CD4-positive, alpha-beta T cell treated with Interleukin-17A for 1 hour (primary cell): ENCODE measurements at regions not wholly inside any gene's neighbourhood (a gene's known extent, or its start where the extent isn't known, plus 50 kb on each side); places are given as distances from the start of the nearest gene placed in this dataset.

ENCODE experiments used
- DNase-seq: peaks from one replicate; pipeline ENCODE4 v3.0.0-alpha.2; 2020

DNA sequence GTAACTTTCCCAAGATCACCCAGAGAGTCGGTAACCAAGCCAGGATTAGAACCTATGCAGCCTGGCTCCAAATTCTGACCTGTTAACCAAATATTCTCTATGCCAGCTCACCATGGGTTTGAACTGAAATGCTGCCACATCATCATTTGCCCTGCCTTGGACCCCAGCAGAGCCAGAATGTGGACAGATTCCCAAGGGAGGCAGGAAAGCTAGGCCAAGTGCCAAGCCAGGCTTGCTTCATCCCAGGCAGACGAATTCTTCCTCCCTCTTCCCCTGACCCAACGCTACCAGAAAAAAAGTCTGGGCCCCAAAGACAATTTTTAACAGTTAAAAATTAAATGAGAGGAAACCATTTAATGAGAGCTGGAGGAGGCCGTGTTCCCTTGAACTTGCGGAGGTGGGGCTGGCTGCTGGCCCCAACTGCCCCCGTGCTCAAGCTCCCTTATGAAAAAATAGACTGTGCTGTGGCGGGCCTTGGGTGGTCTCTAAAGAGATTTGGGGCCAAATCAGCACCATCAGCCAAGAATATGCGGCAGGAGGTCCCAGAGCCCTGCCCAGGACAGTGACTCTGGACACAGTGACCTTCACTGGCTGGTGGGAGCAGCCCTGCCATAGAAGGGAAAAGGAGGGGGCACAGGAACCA is 184.1 kb upstream of the SYT13 start:
- DNase-seq: no peak

DNA sequence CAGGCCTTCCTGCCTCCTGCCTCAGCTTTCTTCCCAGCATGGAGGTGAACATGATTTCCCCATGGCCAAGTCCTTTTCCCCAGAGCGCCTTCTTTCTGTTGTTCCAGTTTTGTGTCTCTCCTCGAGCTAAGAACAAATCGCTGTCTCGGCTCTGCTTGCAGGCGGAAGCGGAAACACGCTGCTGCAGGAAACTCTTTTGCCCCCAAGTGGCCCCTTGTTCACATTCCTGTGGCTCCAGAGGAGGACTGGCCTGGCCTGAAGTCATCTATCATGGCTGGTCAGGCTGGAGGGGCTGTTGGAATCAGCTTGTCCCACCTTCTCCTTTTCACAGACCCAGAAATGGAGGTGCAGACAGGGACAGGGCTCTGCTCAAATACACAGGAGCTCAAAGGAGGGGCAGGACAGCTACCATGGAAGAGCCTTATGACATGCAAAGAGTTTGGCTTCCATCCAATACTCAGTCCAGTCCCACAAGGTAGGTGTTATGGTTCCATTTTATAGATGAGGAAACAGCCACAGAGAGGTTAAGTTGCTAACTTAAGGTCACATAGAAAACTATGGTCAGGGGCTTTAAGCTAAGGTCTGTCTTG is 182.2 kb upstream of the SYT13 start:
- DNase-seq: no peak

DNA sequence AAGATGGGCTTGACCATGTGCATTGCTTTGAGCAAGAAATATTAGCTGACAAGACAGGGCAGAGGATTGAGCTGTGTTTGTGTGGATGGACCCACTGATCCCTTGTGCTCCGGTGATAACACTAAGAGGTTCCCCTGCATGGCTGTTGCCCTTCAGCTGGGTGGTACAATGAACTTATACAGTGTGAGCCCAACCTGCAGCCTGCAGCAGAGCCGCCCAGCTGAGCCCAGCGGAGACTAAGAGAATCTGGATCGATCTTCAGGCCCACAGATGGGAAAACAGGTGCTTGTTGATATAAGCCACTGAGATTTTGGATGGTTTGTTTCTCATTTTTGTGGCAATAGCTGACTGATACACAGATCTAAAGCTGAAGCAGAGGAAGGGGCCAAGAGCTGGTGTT is 177.4 kb upstream of the SYT13 start:
- no peak for DNase-seq

DNA sequence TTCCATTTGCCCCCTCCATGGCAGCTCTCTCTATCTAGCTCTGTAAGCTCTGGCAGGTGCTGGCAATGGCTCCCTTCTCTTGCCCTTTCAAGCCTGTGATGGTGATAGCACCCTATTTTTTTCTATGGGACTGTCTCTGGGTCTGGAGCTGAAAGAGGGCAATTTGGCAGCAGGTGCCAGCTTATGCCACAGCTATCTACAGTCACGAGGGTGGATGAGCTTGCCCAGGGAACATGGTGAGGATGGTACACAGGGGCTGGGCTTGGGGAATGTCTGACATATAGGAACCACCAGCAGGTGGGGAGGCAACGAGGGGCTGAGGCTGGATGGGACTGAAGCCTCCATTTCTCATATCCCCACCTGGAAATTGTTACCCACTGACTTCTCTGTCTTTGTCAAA is 175.4 kb upstream of the SYT13 start:
- no peak for DNase-seq

DNA sequence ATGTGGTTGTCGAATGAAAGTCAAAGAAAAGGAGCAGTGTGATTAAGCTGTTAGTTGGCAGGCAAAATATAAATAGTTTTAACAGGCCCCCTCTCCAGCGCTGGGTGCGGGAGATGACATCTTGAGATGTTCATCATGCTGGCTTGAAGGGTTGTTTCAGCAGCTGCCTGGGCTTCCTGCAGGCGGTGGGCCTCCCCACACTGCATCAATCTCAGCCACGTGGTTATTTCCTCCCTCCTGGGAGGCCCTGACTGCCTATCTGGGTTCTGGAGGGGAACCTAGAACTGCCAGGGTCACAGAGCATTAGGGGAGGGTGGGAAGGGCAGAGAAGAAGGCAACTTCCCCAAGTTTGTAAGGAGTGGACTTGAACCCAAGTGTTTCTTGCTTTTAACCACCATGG is 173.3 kb upstream of the SYT13 start:
- DNase-seq: no peak

DNA sequence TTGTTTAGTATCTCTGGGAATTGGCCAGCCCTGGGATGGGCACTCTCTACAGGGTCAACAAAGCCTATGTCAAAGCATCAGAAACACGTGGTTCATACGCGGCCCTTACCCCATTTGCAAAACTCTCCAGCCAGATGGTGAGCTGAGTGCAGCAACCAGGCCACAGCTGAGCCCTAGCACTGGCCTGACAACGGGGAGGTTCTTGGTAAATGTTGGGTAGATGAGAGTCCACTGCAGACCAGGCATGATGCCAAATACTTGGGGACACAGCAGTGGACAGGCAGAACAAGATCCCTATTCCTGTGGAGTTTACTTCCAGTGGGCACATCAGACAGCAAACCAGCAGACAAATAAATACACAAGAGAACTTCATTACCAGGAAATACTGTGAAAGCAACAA is 172.1 kb upstream of the SYT13 start:
- no peak for DNase-seq

DNA sequence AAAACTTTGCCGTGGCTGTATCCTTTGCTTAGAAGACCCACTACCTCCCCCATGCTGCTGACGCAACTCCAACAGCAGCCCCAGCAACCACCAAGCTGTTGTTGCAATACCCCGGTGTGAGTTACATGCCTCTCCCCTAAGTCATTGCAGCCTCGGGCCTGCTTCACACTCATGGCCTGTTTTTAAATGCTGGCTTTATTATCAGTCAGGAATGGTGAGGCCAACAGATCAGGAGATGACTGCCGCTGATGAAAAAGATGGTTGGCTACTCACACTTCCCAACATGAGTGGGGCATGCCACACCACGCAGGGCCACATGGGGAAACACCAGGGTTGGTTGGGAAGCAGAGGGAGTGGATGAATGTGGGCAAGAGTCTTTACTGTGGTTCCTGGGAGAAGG is 171.5 kb upstream of the SYT13 start:
- DNase-seq: no peak

DNA sequence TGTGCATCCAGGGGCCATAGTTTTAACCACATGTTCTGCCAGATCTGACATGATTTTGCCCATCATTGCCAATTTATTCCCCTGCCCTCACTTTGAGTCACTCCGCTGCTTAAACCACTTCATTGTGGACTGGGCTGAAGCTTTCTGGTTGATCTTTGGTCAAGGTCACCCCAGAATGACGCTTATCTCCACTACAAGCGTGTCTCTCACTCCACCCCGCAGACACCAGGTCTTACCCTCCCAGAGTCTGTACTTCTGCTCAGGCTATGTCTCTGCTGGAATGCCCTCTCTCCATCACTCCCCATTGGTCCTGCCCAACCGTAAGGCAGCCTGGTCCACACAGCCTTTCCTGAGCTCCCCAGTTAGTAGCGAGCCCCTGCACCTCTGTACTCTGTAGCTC is 170.5 kb upstream of the SYT13 start:
- DNase-seq: no peak

DNA sequence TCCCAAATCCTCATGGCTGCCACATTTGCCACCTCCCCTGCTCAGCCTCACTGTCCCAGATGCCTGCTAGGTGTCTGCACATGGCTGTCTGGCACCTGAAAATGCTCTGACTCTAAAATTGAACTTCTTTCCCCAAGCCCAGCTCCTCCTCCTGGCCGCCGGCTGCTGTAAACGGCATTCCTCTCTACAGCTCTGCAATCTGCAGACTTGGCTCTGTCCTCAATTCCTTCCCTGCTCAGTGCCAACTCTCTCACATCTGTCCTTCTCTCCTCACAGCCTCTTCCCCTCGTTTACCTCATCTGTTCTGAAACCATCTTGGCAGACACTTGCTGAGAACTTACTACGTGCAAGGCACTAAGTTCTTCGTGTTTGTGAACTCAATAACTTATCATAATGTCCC is 169.4 kb upstream of the SYT13 start:
- DNase-seq: no peak

DNA sequence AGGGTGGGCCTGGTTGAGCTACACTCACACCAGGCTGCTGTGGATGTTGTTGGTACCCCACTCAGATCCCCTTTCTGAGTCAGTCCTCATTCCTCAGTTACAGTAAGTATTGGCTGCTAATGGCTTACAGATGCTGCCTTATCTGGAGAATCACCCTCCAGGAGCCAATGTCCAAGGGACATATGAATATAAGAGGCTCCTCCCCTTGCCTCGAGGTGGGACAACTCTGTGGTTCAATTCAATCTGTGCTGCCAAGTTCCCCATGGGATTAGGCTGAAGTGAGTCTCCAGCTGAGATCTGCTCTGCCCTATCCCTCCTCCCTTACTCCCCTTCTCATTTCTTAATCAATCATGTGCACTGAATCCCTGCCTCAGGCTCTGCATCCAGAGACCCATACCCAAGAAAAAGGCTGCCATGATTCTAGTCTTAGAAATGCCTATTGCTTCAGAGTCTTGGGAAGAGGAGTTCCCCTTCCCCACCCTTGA is 168.8 kb upstream of the SYT13 start:
- DNase-seq: no peak

DNA sequence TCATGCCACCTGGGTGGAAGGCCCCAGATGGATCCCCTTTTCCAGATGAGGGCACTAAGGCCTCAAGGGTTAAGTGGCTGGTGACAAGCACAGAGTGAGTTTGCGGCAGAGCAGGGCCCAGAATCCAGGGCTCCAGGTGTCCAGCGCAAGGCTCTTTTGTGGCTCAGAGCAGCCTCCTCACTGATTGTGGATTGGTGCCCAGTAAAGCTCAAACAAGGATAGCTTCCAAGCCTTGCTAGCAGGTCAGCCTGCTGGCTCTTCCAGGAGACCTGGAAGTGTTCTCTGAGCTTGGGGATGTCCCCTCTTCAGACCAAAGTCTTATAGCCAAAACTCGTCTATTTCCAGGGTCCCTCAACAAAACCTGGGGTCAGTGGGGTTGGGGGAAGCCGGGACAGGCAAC is 167.6 kb upstream of the SYT13 start:
- DNase-seq: no peak

DNA sequence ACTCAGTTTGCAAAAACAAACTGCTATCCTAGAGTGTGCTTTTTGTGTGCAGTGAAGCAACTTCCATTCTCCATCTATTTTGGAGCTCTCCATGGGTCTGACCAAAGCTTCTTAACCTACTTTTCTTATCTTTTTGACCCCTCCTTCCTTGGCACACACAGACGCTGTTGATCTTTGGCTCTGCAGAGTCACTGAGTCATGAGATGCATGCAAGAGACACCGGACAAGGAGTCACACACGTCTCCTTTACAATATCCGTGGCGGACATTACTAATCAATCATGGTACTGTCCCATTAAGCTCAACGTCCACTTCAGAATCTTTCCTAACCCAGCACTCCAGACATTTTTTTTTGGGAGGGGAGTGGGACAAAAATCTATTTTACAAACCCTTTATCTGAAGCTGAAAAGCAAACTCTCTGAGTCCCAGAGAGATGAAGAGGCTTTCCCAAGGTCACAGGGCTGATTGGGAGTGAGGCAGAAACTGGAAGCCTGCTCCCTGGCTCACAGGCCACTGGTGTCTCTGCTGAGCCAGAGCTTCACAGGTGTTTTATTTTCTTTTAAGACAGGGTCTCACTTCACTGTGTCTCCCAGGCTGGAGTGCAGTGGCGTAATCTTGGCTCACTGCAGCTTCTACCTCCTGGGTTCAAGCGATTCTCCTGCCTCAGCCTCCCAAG is 165.8 kb upstream of the SYT13 start:
- no peak for DNase-seq

DNA sequence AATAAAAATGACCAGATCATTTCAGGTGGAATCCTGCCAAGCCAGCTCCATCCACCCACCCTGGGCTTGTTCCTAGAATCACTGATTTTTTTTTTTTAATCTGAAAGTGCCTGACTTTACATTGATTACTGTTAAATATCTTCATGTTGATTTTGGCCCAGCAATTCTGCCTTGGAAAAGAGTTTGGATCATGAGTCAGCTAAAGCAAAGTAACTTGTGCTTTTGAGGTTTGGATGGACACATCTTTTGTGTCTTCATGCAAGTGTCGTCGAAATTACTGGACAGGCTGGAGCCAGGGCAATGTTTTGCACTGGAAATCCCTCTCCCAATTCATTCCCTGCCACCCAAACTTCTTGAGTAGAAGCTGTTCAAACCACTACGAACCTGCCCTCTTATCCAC is 164.0 kb upstream of the SYT13 start:
- DNase-seq: no peak

DNA sequence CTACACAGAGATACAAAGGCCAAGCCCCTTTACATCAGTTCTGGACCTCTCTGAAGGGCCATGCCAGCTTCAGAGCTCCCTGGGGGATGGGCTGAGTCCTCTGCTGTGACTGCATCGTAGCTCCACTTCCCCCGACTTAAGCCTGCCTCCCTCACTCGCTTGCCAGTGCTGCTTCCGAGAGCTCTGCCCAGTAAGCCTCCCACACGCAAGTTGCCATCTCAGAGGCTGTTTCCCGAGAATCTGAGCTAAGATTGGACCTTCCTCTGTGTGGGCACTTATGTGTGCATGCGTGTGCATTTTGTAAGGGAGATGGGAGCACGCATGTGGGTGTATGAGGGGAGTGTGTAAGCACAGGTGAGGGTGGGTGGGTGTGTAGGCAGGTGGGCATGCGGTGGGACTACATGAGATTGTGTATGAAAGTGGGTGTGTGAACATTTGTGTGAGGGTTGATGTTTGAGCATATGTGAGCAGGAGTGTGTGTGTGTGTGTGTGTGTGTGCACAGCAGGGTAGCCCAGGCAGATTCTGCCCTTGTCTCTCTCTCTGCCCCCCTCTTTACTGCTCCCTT is 163.0 kb upstream of the SYT13 start:
- no peak for DNase-seq

DNA sequence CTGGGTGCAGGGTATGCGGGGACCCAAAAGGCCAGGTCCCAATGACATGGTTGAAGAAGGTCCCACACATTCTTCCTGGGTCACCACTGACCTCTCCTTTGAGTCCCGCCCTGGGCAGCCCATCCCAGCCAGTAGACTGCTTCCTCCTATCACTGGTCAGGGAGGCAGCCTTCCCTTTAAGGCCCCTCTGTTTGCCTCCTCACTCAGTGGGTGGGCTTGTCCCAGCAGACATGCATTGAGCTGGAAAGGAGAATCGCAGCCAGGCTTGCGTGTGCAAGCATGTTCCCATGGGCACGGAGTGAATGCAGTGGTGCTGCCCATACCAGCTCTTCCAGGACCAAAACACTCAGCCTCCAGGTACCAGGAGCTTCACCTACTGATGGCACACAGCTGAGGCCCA is 162.4 kb upstream of the SYT13 start:
- no peak for DNase-seq

DNA sequence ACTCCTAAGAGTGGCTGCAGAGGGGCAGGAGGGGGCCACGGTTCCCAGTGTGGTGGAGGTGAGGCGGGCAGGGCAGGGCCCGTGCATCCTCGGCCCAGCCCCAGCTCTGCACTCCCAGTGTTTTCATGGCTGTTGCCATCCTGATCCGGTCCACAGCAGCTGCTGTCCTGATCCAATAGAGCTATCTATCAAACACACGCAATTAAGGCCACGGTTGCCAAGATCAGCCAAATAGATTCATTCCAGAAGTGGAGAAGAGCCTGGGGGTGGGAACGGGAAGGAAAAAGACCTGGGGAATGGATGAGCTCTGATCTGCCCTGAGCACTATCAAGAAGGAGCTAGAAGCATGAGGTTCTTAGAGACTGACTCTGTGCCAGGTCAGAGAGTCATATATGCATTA is 160.9 kb upstream of the SYT13 start:
- DNase-seq: no peak

DNA sequence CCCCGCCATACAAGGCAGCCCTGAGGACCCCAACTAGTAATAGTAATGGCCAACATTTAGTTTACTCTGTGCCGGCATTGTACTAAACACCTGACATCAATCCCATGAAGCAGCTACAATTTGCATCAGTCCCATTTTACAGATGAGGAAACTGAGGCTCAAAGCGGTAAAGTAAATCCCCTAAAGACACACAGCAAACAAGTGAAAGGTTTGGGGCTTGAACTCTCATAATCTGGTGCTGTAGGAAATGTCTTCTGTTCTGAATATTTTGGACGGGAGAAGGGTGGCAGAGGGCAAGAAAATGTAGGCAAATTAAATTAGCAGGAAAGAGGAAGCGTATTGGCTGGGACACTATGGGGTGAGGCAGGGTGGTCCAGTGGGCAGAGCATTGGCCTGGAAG is 160.3 kb upstream of the SYT13 start:
- no peak for DNase-seq

DNA sequence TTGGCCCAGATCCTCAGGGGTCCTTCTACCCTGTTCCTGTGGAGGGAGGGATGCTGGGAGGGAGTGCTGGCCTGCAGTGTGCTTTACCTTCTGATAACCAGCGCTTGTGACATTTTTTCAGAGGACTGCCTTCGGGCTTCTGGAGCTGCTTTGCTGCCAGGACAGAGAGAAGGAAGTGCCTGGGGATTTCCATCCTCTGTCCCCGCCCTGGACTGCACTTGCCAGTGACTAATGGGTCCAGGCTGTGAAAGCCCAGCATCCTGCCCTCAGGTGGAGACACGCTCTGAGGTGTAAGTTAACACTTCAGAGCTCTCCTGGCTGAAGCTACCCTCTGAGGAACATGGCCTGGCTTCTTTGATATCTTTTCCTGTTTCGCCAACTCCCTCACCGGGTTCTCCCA is 158.7 kb upstream of the SYT13 start:
- no peak for DNase-seq

DNA sequence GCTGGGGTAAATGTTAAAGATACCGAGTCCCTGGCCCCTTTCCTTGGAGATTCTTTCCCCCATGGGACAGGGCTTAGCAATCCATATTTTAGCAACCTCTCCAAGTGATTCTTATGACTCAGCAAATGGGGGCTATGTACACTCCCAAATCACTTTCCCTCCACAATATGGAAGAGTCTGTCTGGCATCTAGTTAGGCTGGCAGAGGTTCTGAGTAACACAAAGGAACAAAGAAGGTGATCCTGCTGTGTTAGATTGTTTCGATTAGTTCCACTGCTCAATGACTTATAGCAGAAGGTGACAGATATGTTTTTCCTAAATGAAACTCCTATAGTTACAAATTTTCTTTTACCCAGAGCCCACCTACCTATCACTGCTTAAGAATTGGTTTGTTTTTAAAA is 154.0 kb upstream of the SYT13 start:
- DNase-seq: no peak

DNA sequence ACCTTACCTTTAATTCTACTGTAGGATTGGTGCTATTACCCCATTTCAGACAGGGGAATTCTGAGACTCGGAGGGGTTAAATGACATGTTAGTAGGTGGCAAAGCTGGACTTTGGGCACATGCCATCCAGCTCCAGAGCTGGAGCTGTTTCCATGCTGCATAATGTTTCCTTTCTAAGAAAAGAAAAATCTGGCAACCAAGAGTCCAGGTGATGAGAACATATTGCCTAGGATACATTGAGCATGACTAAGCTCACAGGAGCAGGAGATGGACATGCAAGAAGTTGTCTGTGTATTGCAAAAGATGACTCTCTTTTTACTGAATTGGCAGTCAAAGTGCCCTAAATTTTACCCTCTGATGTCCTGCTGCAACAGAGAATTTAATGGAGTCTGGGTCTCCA is 150.8 kb upstream of the SYT13 start:
- DNase-seq: no peak

DNA sequence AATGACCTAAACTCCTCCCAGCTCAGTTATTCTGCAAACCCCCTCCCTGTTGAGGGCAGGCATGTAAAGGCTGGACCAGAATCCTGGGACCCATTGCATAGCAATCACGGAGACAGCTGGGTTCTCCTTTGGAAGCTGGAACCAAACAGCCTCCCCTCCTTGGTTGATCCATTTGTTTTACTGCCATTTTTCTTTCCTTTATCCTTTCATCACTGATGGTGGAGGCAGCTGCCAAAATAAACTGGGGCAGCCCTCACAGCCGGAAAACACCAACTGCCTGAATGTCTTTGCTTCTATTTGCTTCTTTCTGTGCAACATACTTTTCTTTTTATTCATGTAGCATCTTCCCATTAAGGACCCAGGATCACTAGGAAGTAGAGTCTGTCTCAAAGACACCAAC is 150.0 kb upstream of the SYT13 start:
- DNase-seq: no peak

DNA sequence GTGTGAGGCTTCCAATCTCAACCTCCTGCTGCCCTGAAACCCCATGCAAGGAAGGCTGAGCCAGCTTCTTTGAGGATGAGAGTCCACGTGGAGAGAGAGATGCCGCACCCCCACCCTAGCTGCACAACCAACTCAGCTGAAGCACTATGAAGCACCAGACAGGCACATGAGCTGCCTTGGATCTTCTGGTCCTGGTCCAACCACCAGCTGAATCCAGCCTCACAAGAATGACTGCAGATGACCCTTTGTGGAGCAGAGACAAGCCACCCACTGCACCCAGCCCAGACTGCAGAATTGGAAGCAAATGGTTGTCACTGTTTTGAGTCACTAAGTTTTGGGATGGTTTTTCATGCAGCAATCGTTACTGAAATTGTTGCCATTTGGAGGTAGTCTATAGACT is 149.6 kb upstream of the SYT13 start:
- no peak for DNase-seq

DNA sequence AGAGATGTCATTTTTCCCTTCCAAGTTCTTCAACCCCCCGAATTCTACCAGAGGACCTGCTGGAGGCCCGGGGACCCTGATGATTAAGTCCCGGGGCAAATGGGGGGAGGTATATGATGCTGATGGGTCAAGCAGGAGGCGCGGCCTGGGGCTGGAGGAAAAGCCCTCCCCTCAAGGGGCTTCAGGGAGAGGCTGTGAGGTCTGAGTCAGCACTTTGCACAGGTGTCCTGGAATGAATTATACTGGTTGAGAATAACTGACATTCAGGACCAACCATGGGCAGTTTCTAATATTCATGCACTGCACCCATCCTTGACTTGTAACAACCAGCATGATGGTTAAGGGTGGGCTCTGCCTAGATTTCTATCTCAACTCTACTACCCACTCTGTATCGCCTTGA is 146.8 kb upstream of the SYT13 start:
- DNase-seq: no peak

DNA sequence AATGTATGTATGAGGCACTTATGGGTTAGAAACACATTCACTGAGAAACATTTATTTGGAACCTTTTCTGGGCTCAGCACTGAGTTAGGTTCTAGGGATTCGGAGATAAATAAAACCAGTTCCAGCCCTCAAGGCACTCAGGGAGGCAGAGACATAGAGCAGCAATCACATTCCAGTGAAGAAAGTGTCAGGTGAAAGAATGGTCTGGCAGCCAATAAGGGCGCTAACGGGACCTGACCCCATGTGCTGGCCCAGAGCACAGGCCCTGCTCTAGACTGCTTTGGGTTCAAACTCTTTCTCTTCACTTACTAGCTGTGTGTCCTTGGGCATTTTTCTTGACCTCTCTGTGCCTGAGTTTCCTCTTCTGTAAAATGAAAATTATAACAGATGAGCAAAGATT is 146.0 kb upstream of the SYT13 start:
- DNase-seq: no peak
